H9 (cell line): ENCODE measurements at regions not wholly inside any gene's neighbourhood (a gene's known extent, or its start where the extent isn't known, plus 50 kb on each side); places are given as distances from the start of the nearest gene placed in this dataset.

Experiments used
- DNase-seq: peaks from one replicate; pipeline ENCODE4 v3.0.0-alpha.2; 2017
- H2AFZ ChIP-seq: one replicate; pipeline ENCODE4 v1.6.1; 2013; ENCODE audit warnings: mild to moderate bottlenecking, low read length, control low read depth, moderate library complexity
- H2AK5ac ChIP-seq: 2 replicates; pipeline ENCODE4 v1.6.1; 2013; ENCODE audit warnings: low read length, control low read depth, mixed read lengths; ENCODE audit not compliant: insufficient read length
- H2BK120ac ChIP-seq: one replicate; pipeline ENCODE4 v1.6.1; 2013; ENCODE audit warnings: low read depth, mild to moderate bottlenecking, low read length, control low read depth, inconsistent platforms; ENCODE audit not compliant: poor library complexity, severe bottlenecking
- H2BK12ac ChIP-seq: 2 replicates; pipeline ENCODE4 v1.6.1; 2013; ENCODE audit warnings: low read length, control low read depth, mixed read lengths, low read depth; ENCODE audit not compliant: insufficient read length
- H2BK15ac ChIP-seq: 2 replicates; pipeline ENCODE4 v1.6.1; 2013; ENCODE audit warnings: low read depth, low read length, control low read depth
- H2BK20ac ChIP-seq: one replicate; pipeline ENCODE4 v1.6.1; 2013; ENCODE audit warnings: low read depth, mild to moderate bottlenecking, low read length, control low read depth, inconsistent platforms; ENCODE audit not compliant: poor library complexity, severe bottlenecking
- H2BK5ac ChIP-seq: 2 replicates; pipeline ENCODE4 v1.6.1; 2013; ENCODE audit warnings: low read length, control low read depth, mixed read lengths; ENCODE audit not compliant: insufficient read length
- H3K14ac ChIP-seq: 2 replicates; pipeline ENCODE4 v1.6.1; 2013; ENCODE audit warnings: low read length, control low read depth; ENCODE audit not compliant: insufficient read depth
- H3K18ac ChIP-seq: 2 replicates; pipeline ENCODE4 v1.6.1; 2013; ENCODE audit warnings: low read depth, mild to moderate bottlenecking, mixed read lengths, low read length, control low read depth; ENCODE audit not compliant: insufficient read length
- H3K23ac ChIP-seq: 2 replicates; pipeline ENCODE4 v1.6.1; 2013; ENCODE audit warnings: low read length, control low read depth, mixed read lengths, low read depth; ENCODE audit not compliant: insufficient read length
- H3K23me2 ChIP-seq: 2 replicates; pipeline ENCODE4 v1.6.1; 2013; ENCODE audit warnings: low read depth, mild to moderate bottlenecking, mixed read lengths, low read length, control low read depth; ENCODE audit not compliant: insufficient read length, poor library complexity, severe bottlenecking
- H3K27ac ChIP-seq: 2 replicates; pipeline ENCODE4 v1.5.1; 2013; ENCODE audit warnings: low read length, control low read depth, mixed read lengths, low read depth; ENCODE audit not compliant: insufficient read length
- H3K27me3 ChIP-seq: 2 replicates; pipeline ENCODE4 v1.6.1; 2013; ENCODE audit warnings: low read length, control low read depth, inconsistent platforms; ENCODE audit not compliant: insufficient read depth
- H3K4ac ChIP-seq: 2 replicates; pipeline ENCODE4 v1.6.1; 2013; ENCODE audit warnings: low read depth, mild to moderate bottlenecking, control low read depth, inconsistent platforms, low read length, moderate library complexity
- H3K4me1 ChIP-seq: 2 replicates; pipeline ENCODE4 v1.6.1; 2013; ENCODE audit warnings: low read length, control low read depth, inconsistent platforms; ENCODE audit not compliant: insufficient read depth
- H3K4me2 ChIP-seq: 2 replicates; pipeline ENCODE4 v1.6.1; 2013; ENCODE audit warnings: low read length, control low read depth, mixed read lengths; ENCODE audit not compliant: insufficient read length, insufficient read depth
- H3K56ac ChIP-seq: 2 replicates; pipeline ENCODE4 v1.6.1; 2013; ENCODE audit warnings: low read depth, mild to moderate bottlenecking, mixed read lengths, low read length, control low read depth; ENCODE audit not compliant: insufficient read length
- H3K79me1 ChIP-seq: 2 replicates; pipeline ENCODE4 v1.6.1; 2013; ENCODE audit warnings: low read depth, mild to moderate bottlenecking, moderate library complexity, low read length, control low read depth, inconsistent platforms; ENCODE audit not compliant: insufficient read depth, poor library complexity, severe bottlenecking
- H3K79me2 ChIP-seq: 2 replicates; pipeline ENCODE4 v1.6.1; 2013; ENCODE audit warnings: low read length, control low read depth, inconsistent platforms; ENCODE audit not compliant: insufficient read depth
- H3K9ac ChIP-seq: 2 replicates; pipeline ENCODE4 v1.6.1; 2013; ENCODE audit warnings: low read length, control low read depth, mixed read lengths; ENCODE audit not compliant: insufficient read length; ENCODE audit errors: extremely low read depth
- H3K9me3 ChIP-seq: one replicate; pipeline ENCODE4 v1.6.1; 2013; ENCODE audit warnings: low read depth, low read length, inconsistent platforms; ENCODE audit not compliant: control insufficient read depth
- H3T11ph ChIP-seq: one replicate; pipeline ENCODE4 v1.6.1; 2013; ENCODE audit warnings: mild to moderate bottlenecking, low read length, control low read depth, inconsistent platforms
- H4K20me1 ChIP-seq: one replicate; pipeline ENCODE4 v1.6.1; 2013; ENCODE audit not compliant: control insufficient read depth, insufficient read length, insufficient read depth
- H4K5ac ChIP-seq: 2 replicates; pipeline ENCODE4 v1.6.1; 2013; ENCODE audit warnings: low read depth, mild to moderate bottlenecking, mixed read lengths, low read length, control low read depth; ENCODE audit not compliant: insufficient read length
- H4K8ac ChIP-seq: replicated peaks from 2 replicates; pipeline ENCODE4 v1.6.1; 2013; ENCODE audit warnings: low read length, control low read depth, mixed read lengths, low read depth; ENCODE audit not compliant: insufficient read length
- H4K91ac ChIP-seq: 2 replicates; pipeline ENCODE4 v1.6.1; 2013; ENCODE audit warnings: low read depth, mild to moderate bottlenecking, moderate library complexity, mixed read lengths, low read length, control low read depth; ENCODE audit not compliant: insufficient read length
- H3K27ac Mint-ChIP-seq, 3 experiments: 2 replicates in 2 of 3; 3 replicates in 1 of 3; pipeline ENCODE4 v1.8.0; 2020 to 2021; ENCODE audit warnings: mixed read lengths in 3 of 3, mild to moderate bottlenecking in 1 of 3, moderate library complexity in 1 of 3
- H3K27me3 Mint-ChIP-seq: 2 replicates; pipeline ENCODE4 v1.8.0; 2021; ENCODE audit warnings: low read depth, mild to moderate bottlenecking, moderate library complexity, mixed read lengths
- H3K36me3 Mint-ChIP-seq, 3 experiments: 2 replicates in 2 of 3; 3 replicates in 1 of 3; pipeline ENCODE4 v1.8.0; 2020 to 2021; ENCODE audit warnings: low read depth in 3 of 3, mixed read lengths in 3 of 3; ENCODE audit not compliant: insufficient read depth in 1 of 3
- H3K4me1 Mint-ChIP-seq, 2 experiments: 2 replicates each; pipeline ENCODE4 v1.8.0; 2020; ENCODE audit warnings: mixed read lengths in 2 of 2
- H3K4me3 Mint-ChIP-seq, 2 experiments: 2 replicates in 1 of 2; 3 replicates in 1 of 2; pipeline ENCODE4 v1.8.0; 2020 to 2021; ENCODE audit warnings: mild to moderate bottlenecking in 2 of 2, mixed read lengths in 2 of 2, moderate library complexity in 1 of 2
- H3K9me3 Mint-ChIP-seq, 2 experiments: 2 replicates in 1 of 2; 3 replicates in 1 of 2; pipeline ENCODE4 v1.8.0; 2020; ENCODE audit warnings: mild to moderate bottlenecking in 2 of 2, mixed read lengths in 2 of 2, moderate library complexity in 1 of 2
- CTCF ChIP-seq: fragments of 200-600 bp; sonication (generic); conservative IDR thresholded peaks from 3 replicates; pipeline ENCODE4 v1.8.0; 2021; ENCODE audit warnings: antibody characterized with exemption, mild to moderate bottlenecking
- WGBS: extraction: QIAGEN DNeasy Blood & Tissue Kit; methylation state at CpG from one replicate; pipeline ENCODE4 v1.1.7; 2013; ENCODE audit warnings: missing lambda C conversion rate, low lambda C conversion rate, mixed read lengths; ENCODE audit not compliant: insufficient read length; ENCODE audit errors: extremely low coverage; 5-methylcytosine and 5-hydroxymethylcytosine counted together

- H3K27ac Mint-ChIP-seq: no peak overlapping the region; a peak in 1 of 7 replicates
- H3K4me1 ChIP-seq: peaks cover 3% of the 10 kb centered on the region; the same call in 1 of the 2 replicates
- no peak overlapping the region for H3K18ac ChIP-seq
- H3K4me1 Mint-ChIP-seq: peaks cover 3 to 11% of the 10 kb centered on the region in 2 experiments; a peak in 2 of 4 replicates
- H4K91ac ChIP-seq: no peak overlapping the region
- no CpG with 5 or more reads among the region's 6 CpGs for WGBS
- no peaks in the 10 kb centered on the region for H3K27me3 ChIP-seq
- no peaks in the 10 kb centered on the region for H3K79me2 ChIP-seq
- H4K20me1 ChIP-seq: no peaks in the 10 kb centered on the region
- no peak overlapping the region for H3K4me3 Mint-ChIP-seq
- no peak overlapping the region for H3K27ac ChIP-seq
- no peaks in the 10 kb centered on the region for H3K36me3 Mint-ChIP-seq
- H2BK5ac ChIP-seq: no peak overlapping the region
- no peak overlapping the region for H2AFZ ChIP-seq
- H2BK12ac ChIP-seq: no peak overlapping the region
- H3K9me3 ChIP-seq: no peaks in the 10 kb centered on the region
- H3K23me2 ChIP-seq: no peaks in the 10 kb centered on the region
- no peak for TF ChIP-seq CTCF
- H3K9me3 Mint-ChIP-seq: no peaks in the 10 kb centered on the region
- H3K14ac ChIP-seq: no peak overlapping the region
- H4K5ac ChIP-seq: no peak overlapping the region
- no peak overlapping the region for H2BK15ac ChIP-seq
- no peak overlapping the region for H3K56ac ChIP-seq
- no peak overlapping the region for H3K4me2 ChIP-seq
- no peak overlapping the region for H3T11ph ChIP-seq
- H4K8ac ChIP-seq: no peak overlapping the region
- H2BK120ac ChIP-seq: no peak overlapping the region
- no peak overlapping the region for H3K23ac ChIP-seq
- no peak for DNase-seq
- no peak overlapping the region for H3K9ac ChIP-seq
- H2AK5ac ChIP-seq: no peak overlapping the region
- no peak overlapping the region for H2BK20ac ChIP-seq
- no peaks in the 10 kb centered on the region for H3K79me1 ChIP-seq
- peaks cover 4% of the 10 kb centered on the region for H3K27me3 Mint-ChIP-seq
- no peak overlapping the region for H3K4ac ChIP-seq
Observed at GRCh38 chr7:98046816-98047215, 56.8 kb upstream of the OCM2 start.
